ENCODE measurements at regions not wholly inside any gene's neighbourhood (a gene's known extent, or its start where the extent isn't known, plus 50 kb on each side); places are given as distances from the start of the nearest gene placed in this dataset.

- TF ChIP-seq EZH2 (IDR thresholded peaks at IDR 0.05), result no peak
- TF ChIP-seq POLR2AphosphoS5 (IDR thresholded peaks at IDR 0.05; ENCODE audit: borderline replicate concordance, low read depth, low read length), result no peak
Measured at GRCh38 chr1:199373139-199373538, 654.4 kb upstream of the NR5A2 start.

Measured in SK-N-MC (cell line).